Ascending aorta (tissue), 2 donors: ENCODE measurements at regions not wholly inside any gene's neighbourhood (a gene's known extent, or its start where the extent isn't known, plus 50 kb on each side); places are given as distances from the start of the nearest gene placed in this dataset.
"Not testable (repeated sequence)": the region's sequence is repeated elsewhere in the genome, so short reads cannot be mapped to it uniquely, and the experiment has no call there.

Experiments
- DNase-seq, 2 donors: peaks; one replicate each; pipeline ENCODE4 v3.0.0-alpha.2; 2019; ENCODE audit warnings: low spot score in 2 of 2
- H3K27ac ChIP-seq, 2 donors: fragments of 200-600 bp; sonication (generic); one replicate each; pipeline ENCODE4 v1.5.1; 2016 to 2017; ENCODE audit warnings: mild to moderate bottlenecking in 1 of 2
- H3K27me3 ChIP-seq: fragments of 200-600 bp; sonication (generic); one replicate; pipeline ENCODE4 v1.5.1; 2017
- H3K36me3 ChIP-seq, 2 donors: fragments of 200-600 bp; sonication (generic); one replicate each; pipeline ENCODE4 v1.5.1; 2016
- H3K4me1 ChIP-seq, 2 donors: fragments of 200-600 bp; sonication (generic); one replicate each; pipeline ENCODE4 v1.5.1; 2016 to 2017; ENCODE audit warnings: mild to moderate bottlenecking in 1 of 2
- H3K4me3 ChIP-seq, 2 donors: fragments of 200-600 bp; sonication (generic); one replicate each; pipeline ENCODE4 v1.5.1; 2016 to 2017; ENCODE audit warnings: mild to moderate bottlenecking in 1 of 2
- H3K9me3 ChIP-seq, 2 donors: fragments of 200-600 bp; sonication (generic); one replicate each; pipeline ENCODE4 v1.5.1; 2016
- CTCF ChIP-seq, 3 experiments: fragments of 200-600 bp in 2 of 3; fragments of 450-650 bp in 1 of 3; sonication (generic) in 2 of 3; IDR thresholded peaks; one replicate each; pipeline ENCODE4 v1.5.1; 2016 to 2019; ENCODE audit warnings: antibody characterized with exemption in 3 of 3, mild to moderate bottlenecking in 1 of 3, moderate library complexity in 1 of 3
- intact Hi-C: fragments of 100-400 bp; cut with DNase I; formaldehyde crosslinking; loops from one replicate; pipeline ENCODE4 v1.15.1; 2023

GRCh38 chr10:61047081-61047480 lies 103.1 kb upstream of the RHOBTB1 start:
- Histone ChIP-seq H3K27me3 (no peaks in the 10 kb centered on the region), H3K4me3 (no peak overlapping the region), H3K4me1 (no peaks in the 10 kb centered on the region), H3K27ac (no peak overlapping the region), H3K9me3 (no peaks in the 10 kb centered on the region), H3K36me3 (no peaks in the 10 kb centered on the region)
- DNase-seq: no peak
- intact Hi-C loops: no loop called here
- TF ChIP-seq CTCF (IDR thresholded peaks at IDR 0.05): no peak

GRCh38 chr10:61045480-61045879 lies 101.5 kb upstream of the RHOBTB1 start:
- H3K27ac ChIP-seq, H3K4me3 ChIP-seq, H3K36me3 ChIP-seq, intact Hi-C loops, H3K27me3 ChIP-seq, H3K9me3 ChIP-seq, DNase-seq, H3K4me1 ChIP-seq: not testable (repeated sequence)

GRCh38 chr10:61042533-61042932 lies 98.5 kb upstream of the RHOBTB1 start:
- TF ChIP-seq CTCF (IDR thresholded peaks at IDR 0.05): no peak
- Histone ChIP-seq H3K36me3 (no peaks in the 10 kb centered on the region), H3K27me3 (no peaks in the 10 kb centered on the region), H3K4me1 (no peaks in the 10 kb centered on the region), H3K4me3 (no peak overlapping the region), H3K9me3 (no peaks in the 10 kb centered on the region), H3K27ac (no peak overlapping the region)
- intact Hi-C loops: no loop called here
- no peak for DNase-seq

DNA sequence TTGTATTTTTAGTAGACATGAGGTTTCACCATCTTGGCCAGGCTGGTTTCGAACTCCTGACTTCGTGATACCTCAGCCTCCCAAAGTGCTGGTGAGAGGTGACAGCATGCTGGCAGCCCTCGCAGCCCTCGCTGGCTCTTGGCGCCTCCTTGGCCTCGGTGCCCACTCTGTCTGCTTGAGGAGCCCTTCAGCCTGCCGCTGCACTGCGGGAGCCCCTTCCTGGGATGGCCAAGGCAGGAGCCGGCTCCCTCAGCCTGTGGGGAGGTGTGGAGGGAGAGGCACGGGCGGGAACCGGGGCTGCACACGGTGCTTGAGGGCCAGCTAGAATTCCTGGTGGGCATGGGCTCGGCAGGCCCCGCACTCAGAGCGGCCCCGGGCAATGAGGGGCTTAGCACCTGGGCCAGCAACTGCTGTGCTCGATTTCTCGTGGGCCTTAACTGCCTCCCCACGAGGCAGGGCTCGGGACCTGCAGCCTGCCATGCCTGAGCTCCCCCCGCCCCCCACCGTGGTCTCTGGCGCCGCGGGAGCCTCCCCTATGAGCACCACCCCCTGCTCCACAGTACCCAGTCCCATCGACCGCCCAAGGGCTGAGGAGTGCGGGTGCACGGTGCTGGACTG lies 96.5 kb upstream of the RHOBTB1 start:
- Histone ChIP-seq H3K9me3 (no peaks in the 10 kb centered on the region), H3K4me1 (no peaks in the 10 kb centered on the region), H3K27me3 (no peaks in the 10 kb centered on the region), H3K36me3 (no peaks in the 10 kb centered on the region), H3K4me3 (no peak overlapping the region), H3K27ac (no peak overlapping the region)
- DNase-seq: no peak
- intact Hi-C loops: no loop called here
- no peak for TF ChIP-seq CTCF (IDR thresholded peaks at IDR 0.05)

GRCh38 chr10:61039868-61040267 lies 95.9 kb upstream of the RHOBTB1 start:
- intact Hi-C loops: no loop called here
- H3K27ac ChIP-seq: no peak overlapping the region
- H3K4me1 ChIP-seq: no peaks in the 10 kb centered on the region
- H3K4me3 ChIP-seq: no peak overlapping the region
- no peaks in the 10 kb centered on the region for H3K36me3 ChIP-seq
- DNase-seq: no peak
- no peak for TF ChIP-seq CTCF (IDR thresholded peaks at IDR 0.05)
- no peaks in the 10 kb centered on the region for H3K27me3 ChIP-seq
- H3K9me3 ChIP-seq: no peaks in the 10 kb centered on the region

GRCh38 chr10:61037261-61037830 lies 93.4 kb upstream of the RHOBTB1 start:
- H3K4me3 ChIP-seq, H3K27me3 ChIP-seq, DNase-seq, H3K36me3 ChIP-seq, H3K4me1 ChIP-seq, H3K27ac ChIP-seq, intact Hi-C loops, H3K9me3 ChIP-seq: not testable (repeated sequence)

DNA sequence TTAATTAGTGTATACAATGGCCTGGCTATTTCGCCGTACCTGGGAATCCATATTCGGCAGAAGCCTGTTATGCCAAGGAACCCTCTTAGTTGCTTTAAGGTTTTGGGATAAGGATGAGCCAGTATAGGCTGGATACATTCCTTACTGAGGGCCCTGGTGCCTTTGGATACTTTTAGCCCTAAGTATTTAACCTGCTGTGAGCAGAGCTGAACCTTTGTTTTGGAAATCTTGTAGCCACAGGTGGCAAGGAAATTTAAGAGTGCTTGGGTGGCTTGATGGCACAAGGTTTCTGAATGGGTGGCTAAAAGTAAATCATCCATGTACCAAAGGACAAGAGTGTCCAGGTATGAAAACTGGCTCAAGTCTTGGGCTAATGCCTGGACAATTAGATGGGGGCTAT lies 92.2 kb upstream of the RHOBTB1 start:
- intact Hi-C loops, DNase-seq, H3K4me1 ChIP-seq, H3K27ac ChIP-seq, H3K9me3 ChIP-seq, H3K4me3 ChIP-seq, H3K27me3 ChIP-seq, H3K36me3 ChIP-seq: not testable (repeated sequence)
